Endothelial cell of umbilical vein (primary cell): ENCODE measurements at regions not wholly inside any gene's neighbourhood (a gene's known extent, or its start where the extent isn't known, plus 50 kb on each side); places are given as distances from the start of the nearest gene placed in this dataset.

Experiments
- BruUV-seq: library from RNA; stranded (reverse); fragments of 400-500 nt; replicated peaks from 2 replicates; lab custom pipeline; 2021; lab: Mats Ljungman, UMichigan
- CTCF ChIA-PET: fragments of 300-600, 350-600 bp; sonication (Branson Sonifier 250); formaldehyde crosslinking; loops from one replicate; lab custom pipeline; 2021; ENCODE audit warnings: antibody characterized with exemption, inconsistent platforms; lab: Charles Lee
- POLR2A ChIA-PET: fragments of 300-600, 350-600 bp; sonication (Branson Sonifier 250); formaldehyde crosslinking; loops from one replicate; lab custom pipeline; 2021; ENCODE audit warnings: antibody characterized with exemption, inconsistent platforms; lab: Charles Lee
- DNase-seq: peaks from one replicate; pipeline ENCODE4 v3.0.0-alpha.2; 2011; ENCODE audit warnings: low read depth, low spot score
- FAIRE-seq: peaks from 2 replicates; lab custom pipeline; 2011; peaks lifted over from hg19 to GRCh38; lab: Jason Lieb, UNC
- H2AFZ ChIP-seq: 2 replicates; pipeline ENCODE4 v1.6.0; 2012; ENCODE audit warnings: low read depth, low read length, control low read depth, inconsistent platforms
- H3K27ac ChIP-seq: 2 replicates; pipeline ENCODE4 v1.5.1; 2011; ENCODE audit warnings: low read depth, mild to moderate bottlenecking, control low read depth, low read length, moderate library complexity; ENCODE audit not compliant: insufficient read depth
- H3K27me3 ChIP-seq, 2 experiments: 2 replicates each; pipeline versions ENCODE4 v1.6.0 to v1.6.1; 2011; ENCODE audit warnings: low read length in 2 of 2, mixed read lengths in 1 of 2; ENCODE audit not compliant: control insufficient read depth in 2 of 2, insufficient read depth in 2 of 2
- H3K36me3 ChIP-seq, 2 experiments: 2 replicates in 1 of 2; 3 replicates in 1 of 2; pipeline ENCODE4 v1.5.1; 2011; ENCODE audit warnings: low read length in 2 of 2, mild to moderate bottlenecking in 1 of 2, moderate library complexity in 1 of 2; ENCODE audit not compliant: control insufficient read depth in 2 of 2, insufficient read depth in 2 of 2; ENCODE audit errors: extremely low read depth in 1 of 2
- H3K4me1 ChIP-seq: 3 replicates; pipeline ENCODE4 v1.5.1; 2011; ENCODE audit warnings: mild to moderate bottlenecking, low read length; ENCODE audit not compliant: control insufficient read depth, insufficient read depth; ENCODE audit errors: extremely low read depth
- H3K4me2 ChIP-seq: 2 replicates; pipeline ENCODE4 v1.6.1; 2011; ENCODE audit warnings: low read length, control low read depth, mixed read lengths; ENCODE audit not compliant: insufficient read depth
- H3K4me3 ChIP-seq, 3 experiments: fragments of 200-600 bp in 1 of 3; sonication (generic), shearing (Covaris generic) in 1 of 3; replicated peaks in 1 of 3; 2 replicates each; pipeline ENCODE4 v1.5.1; 2011 to 2016; ENCODE audit warnings: control low read depth in 3 of 3, low read length in 3 of 3, mild to moderate bottlenecking in 2 of 3, inconsistent platforms in 1 of 3, low read depth in 1 of 3, moderate library complexity in 1 of 3; ENCODE audit not compliant: insufficient read depth in 1 of 3
- H3K79me2 ChIP-seq: 2 replicates; pipeline ENCODE4 v1.6.0; 2012; ENCODE audit warnings: low read length, inconsistent platforms; ENCODE audit not compliant: control insufficient read depth, insufficient read depth
- H3K9ac ChIP-seq: replicated peaks from 2 replicates; pipeline ENCODE3; 2011; ENCODE audit warnings: low read length, control low read depth; ENCODE audit not compliant: insufficient read depth; ENCODE audit errors: extremely low read depth
- H3K9me1 ChIP-seq: replicated peaks from 3 replicates; pipeline ENCODE4 v1.6.0; 2011; ENCODE audit warnings: mild to moderate bottlenecking, low read length; ENCODE audit not compliant: control insufficient read depth, insufficient read depth; ENCODE audit errors: extremely low read depth
- H3K9me3 ChIP-seq: replicated peaks from 2 replicates; pipeline ENCODE4 v1.5.1; 2012; ENCODE audit warnings: low read length, inconsistent platforms; ENCODE audit not compliant: control insufficient read depth, insufficient read depth
- H4K20me1 ChIP-seq: replicated peaks from 2 replicates; pipeline ENCODE3; 2011; ENCODE audit warnings: mild to moderate bottlenecking, low read length; ENCODE audit not compliant: control insufficient read depth, insufficient read depth; ENCODE audit errors: extremely low read depth
- EZH2 ChIP-seq: IDR thresholded peaks from 2 replicates; pipeline ENCODE4 v1.6.1; 2012; ENCODE audit warnings: borderline replicate concordance, low read depth, mild to moderate bottlenecking, moderate library complexity, low read length, inconsistent platforms; ENCODE audit not compliant: severe bottlenecking
- FOS ChIP-seq: IDR thresholded peaks from 2 replicates; pipeline ENCODE4 v1.6.1; 2011; ENCODE audit warnings: mild to moderate bottlenecking, low read length, moderate library complexity, borderline replicate concordance; ENCODE audit not compliant: insufficient read depth
- GATA2 ChIP-seq: IDR thresholded peaks from 2 replicates; pipeline ENCODE4 v1.7.0; 2011; ENCODE audit warnings: low read depth, mild to moderate bottlenecking, moderate library complexity, mixed read lengths, low read length; ENCODE audit not compliant: insufficient read length, insufficient read depth
- JUN ChIP-seq: IDR thresholded peaks from 2 replicates; pipeline ENCODE4 v1.6.1; 2011; ENCODE audit warnings: borderline replicate concordance, low read depth; ENCODE audit not compliant: insufficient read length, insufficient read depth
- MAX ChIP-seq: IDR thresholded peaks from 2 replicates; pipeline ENCODE4 v1.6.1; 2011; ENCODE audit not compliant: insufficient read depth, insufficient read length
- MYC ChIP-seq: IDR thresholded peaks from one replicate; pipeline ENCODE4 v1.6.1; 2011; ENCODE audit warnings: mild to moderate bottlenecking, low read depth, low read length
- POLR2A ChIP-seq: IDR thresholded peaks from 2 replicates; pipeline ENCODE4 v1.6.1; 2012; ENCODE audit warnings: low read depth, mild to moderate bottlenecking, control low read depth, low read length
- POLR2AphosphoS5 ChIP-seq: IDR thresholded peaks from 2 replicates; pipeline ENCODE4 v1.6.1; 2012; ENCODE audit warnings: low read depth, mild to moderate bottlenecking, control low read depth, low read length, moderate library complexity; ENCODE audit not compliant: insufficient read depth
- dilution Hi-C: fragments of 300-500 bp; cut with MboI; formaldehyde crosslinking; loops from one replicate; pipeline ENCODE4 v1.15.0; 2019; ENCODE audit warnings: low sequenced_read_pairs; ENCODE audit not compliant: extremely low pct_ligation_motif_present
- intact Hi-C: fragments of 100-400 bp; cut with micrococcal nuclease; formaldehyde crosslinking; loops from one replicate; pipeline ENCODE4 v1.10.0; 2022
- TF ChIP-seq, protein P1 (sequence below), 2 donors: IDR thresholded peaks; 1 replicate in 1 of 2; 2 replicates in 1 of 2; pipeline ENCODE4 v1.5.1; 2011; ENCODE audit warnings: low read length in 2 of 2, mild to moderate bottlenecking in 2 of 2, moderate library complexity in 2 of 2, control low read depth in 1 of 2, inconsistent platforms in 1 of 2, low read depth in 1 of 2; ENCODE audit not compliant: insufficient read depth in 1 of 2; ENCODE audit errors: extremely low read depth in 1 of 2

- dilution Hi-C loops (no loop called here), intact Hi-C loops (no loop called here)
- Histone ChIP-seq H3K27ac (no peak overlapping the region), H3K4me1 (no peaks in the 10 kb centered on the region), H3K4me3 (no peak overlapping the region), H3K9me3 (no peaks in the 10 kb centered on the region), H3K9ac (no peak overlapping the region), H3K9me1 (no peaks in the 10 kb centered on the region), H3K36me3 (no peaks in the 10 kb centered on the region), H3K79me2 (no peaks in the 10 kb centered on the region), H3K27me3 (no peaks in the 10 kb centered on the region), H2AFZ (no peak overlapping the region), H3K4me2 (no peak overlapping the region), H4K20me1 (no peaks in the 10 kb centered on the region)
- BruUV-seq, result no TSS peak
- ChIA-PET CTCF (no interaction called here), POLR2A (no interaction called here)
- no peak for TF ChIP-seq JUN
- no peak for TF ChIP-seq POLR2AphosphoS5
- TF ChIP-seq FOS, result no peak
- no peak for TF ChIP-seq POLR2A
- TF ChIP-seq MAX, result no peak
- no peak for TF ChIP-seq GATA2
- TF ChIP-seq, protein P1, sequence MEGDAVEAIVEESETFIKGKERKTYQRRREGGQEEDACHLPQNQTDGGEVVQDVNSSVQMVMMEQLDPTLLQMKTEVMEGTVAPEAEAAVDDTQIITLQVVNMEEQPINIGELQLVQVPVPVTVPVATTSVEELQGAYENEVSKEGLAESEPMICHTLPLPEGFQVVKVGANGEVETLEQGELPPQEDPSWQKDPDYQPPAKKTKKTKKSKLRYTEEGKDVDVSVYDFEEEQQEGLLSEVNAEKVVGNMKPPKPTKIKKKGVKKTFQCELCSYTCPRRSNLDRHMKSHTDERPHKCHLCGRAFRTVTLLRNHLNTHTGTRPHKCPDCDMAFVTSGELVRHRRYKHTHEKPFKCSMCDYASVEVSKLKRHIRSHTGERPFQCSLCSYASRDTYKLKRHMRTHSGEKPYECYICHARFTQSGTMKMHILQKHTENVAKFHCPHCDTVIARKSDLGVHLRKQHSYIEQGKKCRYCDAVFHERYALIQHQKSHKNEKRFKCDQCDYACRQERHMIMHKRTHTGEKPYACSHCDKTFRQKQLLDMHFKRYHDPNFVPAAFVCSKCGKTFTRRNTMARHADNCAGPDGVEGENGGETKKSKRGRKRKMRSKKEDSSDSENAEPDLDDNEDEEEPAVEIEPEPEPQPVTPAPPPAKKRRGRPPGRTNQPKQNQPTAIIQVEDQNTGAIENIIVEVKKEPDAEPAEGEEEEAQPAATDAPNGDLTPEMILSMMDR (IDR thresholded peaks at IDR 0.05; ENCODE audit: extremely low read depth in 1 of 2, insufficient read depth in 1 of 2, low read depth in 1 of 2, low read length in 2 of 2), result no peak
- no peak for TF ChIP-seq MYC
- no peak for TF ChIP-seq EZH2
- DNase-seq, result no peak
- FAIRE-seq, result no peak
Measured at GRCh38 chr1:56200896-56201295, 378.5 kb downstream of the PLPP3 start.
